Common myeloid progenitor, CD34-positive (primary cell): ENCODE measurements at regions not wholly inside any gene's neighbourhood (a gene's known extent, or its start where the extent isn't known, plus 50 kb on each side); places are given as distances from the start of the nearest gene placed in this dataset.

Experiments
- CTCF ChIA-PET: fragments of 350-600 bp; sonication (Branson Sonifier 250); formaldehyde crosslinking; loops from one replicate; lab custom pipeline; 2021; ENCODE audit warnings: antibody characterized with exemption; lab: Charles Lee
- POLR2A ChIA-PET: fragments of 350-600 bp; sonication (Branson Sonifier 250); formaldehyde crosslinking; loops from one replicate; lab custom pipeline; 2021; ENCODE audit warnings: antibody characterized with exemption; lab: Charles Lee
- DNase-seq, 3 donors: peaks; one replicate each; pipeline versions ENCODE4 v3.0.0 to v3.0.0-alpha.2; 2013
- H3K27ac ChIP-seq, 2 experiments: 1 replicate in 1 of 2; 2 replicates in 1 of 2; pipeline ENCODE4 v1.7.0; 2013; ENCODE audit warnings: inconsistent platforms in 2 of 2, low read length in 2 of 2, mild to moderate bottlenecking in 2 of 2, low read depth in 1 of 2, moderate library complexity in 1 of 2; ENCODE audit not compliant: severe bottlenecking in 2 of 2, insufficient read depth in 1 of 2, poor library complexity in 1 of 2
- H3K27me3 ChIP-seq, 5 experiments: replicated peaks in 2 of 5; 1 replicate in 3 of 5; 2 replicates in 2 of 5; pipeline versions ENCODE4 v1.6.1 to v1.7.0; 2013; ENCODE audit warnings: low read length in 4 of 5, mild to moderate bottlenecking in 2 of 5, moderate library complexity in 2 of 5, inconsistent platforms in 1 of 5; ENCODE audit not compliant: insufficient read depth in 5 of 5, control insufficient read depth in 4 of 5
- H3K36me3 ChIP-seq, 4 experiments: 1 replicate in 2 of 4; 2 replicates in 2 of 4; pipeline versions ENCODE4 v1.6.1 to v1.7.0; 2013; ENCODE audit warnings: low read length in 3 of 4, control low read depth in 1 of 4, mild to moderate bottlenecking in 1 of 4; ENCODE audit not compliant: control insufficient read depth in 4 of 4, insufficient read depth in 4 of 4
- H3K4me1 ChIP-seq, 4 experiments: 1 replicate in 3 of 4; 2 replicates in 1 of 4; pipeline versions ENCODE4 v1.6.1 to v1.7.1; 2013; ENCODE audit warnings: low read length in 3 of 4, mild to moderate bottlenecking in 3 of 4, control low read depth in 1 of 4, inconsistent platforms in 1 of 4, moderate library complexity in 1 of 4; ENCODE audit not compliant: control insufficient read depth in 4 of 4, insufficient read depth in 4 of 4; ENCODE audit errors: control extremely low read depth in 1 of 4
- H3K4me3 ChIP-seq, 7 experiments: 1 replicate in 4 of 7; 2 replicates in 3 of 7; pipeline versions ENCODE4 v1.5.1 to v1.7.0; 2013; ENCODE audit warnings: mild to moderate bottlenecking in 7 of 7, low read length in 6 of 7, moderate library complexity in 6 of 7, inconsistent platforms in 2 of 7, low read depth in 2 of 7, control low read depth in 1 of 7; ENCODE audit not compliant: insufficient read depth in 4 of 7, control insufficient read depth in 1 of 7; ENCODE audit errors: extremely low read depth in 1 of 7
- H3K9me3 ChIP-seq, 5 experiments: 1 replicate in 4 of 5; 2 replicates in 1 of 5; pipeline versions ENCODE4 v1.6.1 to v1.7.1; 2013; ENCODE audit warnings: low read length in 4 of 5, mild to moderate bottlenecking in 2 of 5, inconsistent platforms in 1 of 5, low read depth in 1 of 5, moderate library complexity in 1 of 5; ENCODE audit not compliant: control insufficient read depth in 4 of 5, insufficient read depth in 2 of 5; ENCODE audit errors: control extremely low read depth in 1 of 5
- WGBS: methylation state at CpG from one replicate; pipeline ENCODE4 v1.1.5; 2013; ENCODE audit not compliant: insufficient coverage; 5-methylcytosine and 5-hydroxymethylcytosine counted together

DNA sequence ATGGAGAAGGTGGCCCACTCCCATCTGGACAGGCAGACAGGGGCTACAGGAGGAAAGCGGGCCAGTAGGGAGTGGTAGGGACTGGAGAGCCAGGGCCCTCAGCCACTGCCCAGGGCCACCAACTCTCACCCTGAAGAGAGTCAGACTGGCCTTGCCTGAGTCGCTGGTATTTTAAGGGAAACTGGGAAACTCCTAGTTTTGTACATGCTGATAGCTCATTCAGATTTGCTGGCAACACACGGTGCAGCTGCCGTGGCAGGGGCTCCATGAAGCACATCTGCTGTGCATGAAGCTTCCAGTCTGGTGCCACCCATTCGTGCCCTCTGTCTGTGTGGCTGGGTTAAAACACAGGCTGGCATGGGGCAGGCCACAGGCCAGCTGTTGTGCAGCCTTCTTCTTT lies 137.3 kb upstream of the GLI2 start:
- Histone ChIP-seq H3K36me3 (no peaks in the 10 kb centered on the region), H3K27me3 (peaks cover 0 to 13% (median 1%) of the 10 kb centered on the region in 5 experiments), H3K27ac (no peak overlapping the region), H3K4me1 (no peaks in the 10 kb centered on the region), H3K4me3 (no peak overlapping the region), H3K9me3 (peaks cover 0 to 7% (median 0%) of the 10 kb centered on the region in 5 experiments)
- CTCF ChIA-PET: no interaction called here
- no peak for DNase-seq
- POLR2A ChIA-PET: no interaction called here
- WGBS: 98% methylated on average over 5 of the region's 5 CpGs

DNA sequence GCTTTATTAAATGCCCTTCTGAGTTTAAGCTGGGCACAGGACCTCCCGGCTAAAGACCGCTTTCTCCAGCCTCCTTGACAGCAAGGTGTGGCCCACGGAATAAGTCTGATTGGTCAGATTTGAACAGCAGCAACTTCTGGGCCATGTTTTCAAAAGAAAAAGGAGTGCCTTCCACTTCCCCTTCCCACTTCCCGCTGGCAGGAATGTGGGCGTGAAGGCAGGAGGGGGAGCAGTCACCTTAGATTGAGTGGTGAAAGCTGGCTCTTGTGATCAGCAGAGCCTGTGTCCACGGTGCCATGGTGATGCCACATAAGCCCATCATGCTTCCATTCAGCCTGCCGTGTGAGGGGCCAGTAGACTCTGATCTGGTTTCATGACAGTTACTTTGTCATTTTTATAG lies 136.6 kb upstream of the GLI2 start:
- ChIA-PET CTCF (no interaction called here), POLR2A (no interaction called here)
- WGBS: 95% methylated on average over 7 of the region's 7 CpGs
- H3K27ac ChIP-seq: no peak overlapping the region
- no peaks in the 10 kb centered on the region for H3K36me3 ChIP-seq
- no peaks in the 10 kb centered on the region for H3K4me1 ChIP-seq
- peaks cover 0 to 11% (median 0%) of the 10 kb centered on the region in 5 experiments for H3K27me3 ChIP-seq
- DNase-seq: no peak
- no peak overlapping the region for H3K4me3 ChIP-seq
- peaks cover 0 to 7% (median 0%) of the 10 kb centered on the region in 5 experiments for H3K9me3 ChIP-seq

DNA sequence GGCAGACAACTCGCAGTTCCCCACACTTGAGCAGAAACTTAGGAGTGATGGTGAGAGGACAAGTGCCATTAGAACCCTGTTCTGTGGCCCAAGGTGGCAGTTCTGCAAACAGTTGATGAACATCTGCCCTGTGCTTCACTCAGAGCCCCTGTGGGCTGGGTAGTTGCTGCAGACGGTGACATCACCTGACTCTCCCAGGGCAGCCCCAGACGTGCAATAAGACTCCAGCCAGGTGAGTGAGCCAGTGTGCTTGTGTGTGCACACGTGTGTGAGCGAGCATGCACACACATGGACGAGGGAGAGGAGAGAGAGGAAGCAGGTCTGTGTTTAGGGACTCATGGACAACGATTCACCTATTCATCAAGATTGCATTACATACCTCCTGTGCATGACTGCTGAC lies 136.0 kb upstream of the GLI2 start:
- no peaks in the 10 kb centered on the region for H3K4me1 ChIP-seq
- H3K27me3 ChIP-seq: peaks cover 0 to 8% (median 0%) of the 10 kb centered on the region in 5 experiments
- no peak overlapping the region for H3K27ac ChIP-seq
- ChIA-PET CTCF (no interaction called here), POLR2A (no interaction called here)
- peaks cover 0 to 7% (median 0%) of the 10 kb centered on the region in 5 experiments for H3K9me3 ChIP-seq
- no peak for DNase-seq
- H3K36me3 ChIP-seq: no peaks in the 10 kb centered on the region
- no peak overlapping the region for H3K4me3 ChIP-seq
- WGBS: 100% methylated on average over 5 of the region's 7 CpGs

DNA sequence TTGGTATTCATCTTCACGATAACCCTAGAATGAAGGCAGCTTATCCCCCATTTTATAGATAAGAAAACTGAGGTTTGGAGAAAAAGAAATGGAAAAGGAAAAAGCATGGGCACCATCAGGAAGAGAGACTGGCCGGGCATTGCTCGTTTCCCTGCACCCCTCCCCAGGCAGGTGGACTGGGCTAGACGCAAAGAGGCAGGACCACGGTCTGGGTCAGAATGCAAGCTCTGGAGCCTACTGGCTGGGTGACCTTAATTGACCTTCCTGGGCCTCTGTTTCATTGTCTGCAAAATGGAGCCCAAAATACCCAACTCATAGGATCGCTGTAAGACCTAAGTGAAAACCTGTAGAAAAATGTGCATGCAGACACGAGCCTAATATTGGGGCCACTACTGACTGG lies 135.3 kb upstream of the GLI2 start:
- peaks cover 0 to 7% (median 0%) of the 10 kb centered on the region in 5 experiments for H3K9me3 ChIP-seq
- DNase-seq: no peak
- H3K27me3 ChIP-seq: peaks cover 0 to 8% (median 0%) of the 10 kb centered on the region in 5 experiments
- WGBS: 95% methylated on average over 6 of the region's 7 CpGs
- ChIA-PET POLR2A (no interaction called here), CTCF (interaction anchor here (0.5 to 1.2 kb wide), 2 partner anchors 11 to 1847 kb away, joined by 3 read pairs; no protein-coding TSS in a partner anchor)
- H3K27ac ChIP-seq: no peak overlapping the region
- no peaks in the 10 kb centered on the region for H3K4me1 ChIP-seq
- H3K4me3 ChIP-seq: no peak overlapping the region
- H3K36me3 ChIP-seq: no peaks in the 10 kb centered on the region

DNA sequence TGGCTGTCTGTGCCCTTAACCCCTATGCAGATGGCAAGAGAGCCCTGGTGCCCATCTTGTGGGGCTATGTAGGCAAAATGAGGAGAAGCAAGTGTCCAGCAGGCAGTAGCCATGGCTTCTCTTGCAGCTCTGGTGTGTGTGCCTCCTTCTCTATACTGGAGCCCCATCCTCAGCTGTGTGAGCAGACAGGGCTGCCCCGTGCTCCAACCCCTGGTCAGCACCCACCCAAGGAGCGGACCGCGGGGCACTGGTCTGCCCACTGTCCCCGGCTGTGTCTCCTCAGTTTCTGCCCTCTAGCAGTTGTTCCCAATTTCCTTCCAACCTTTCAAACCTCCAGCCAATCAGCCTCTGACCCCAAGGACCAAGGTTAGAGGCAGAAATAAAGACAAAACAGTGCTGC lies 134.9 kb upstream of the GLI2 start:
- no peak for DNase-seq
- Histone ChIP-seq H3K9me3 (peaks cover 0 to 7% (median 0%) of the 10 kb centered on the region in 5 experiments), H3K36me3 (no peaks in the 10 kb centered on the region), H3K27ac (no peak overlapping the region), H3K4me1 (peaks cover 0 to 4% (median 1%) of the 10 kb centered on the region in 4 experiments), H3K27me3 (peaks cover 0 to 5% (median 0%) of the 10 kb centered on the region in 5 experiments), H3K4me3 (no peak overlapping the region)
- ChIA-PET CTCF (interaction anchor here (0.5 to 1.2 kb wide), 2 partner anchors 11 to 1848 kb away, joined by 3 read pairs; no protein-coding TSS in a partner anchor), POLR2A (no interaction called here)
- WGBS: 93% methylated on average over 2 of the region's 5 CpGs

DNA sequence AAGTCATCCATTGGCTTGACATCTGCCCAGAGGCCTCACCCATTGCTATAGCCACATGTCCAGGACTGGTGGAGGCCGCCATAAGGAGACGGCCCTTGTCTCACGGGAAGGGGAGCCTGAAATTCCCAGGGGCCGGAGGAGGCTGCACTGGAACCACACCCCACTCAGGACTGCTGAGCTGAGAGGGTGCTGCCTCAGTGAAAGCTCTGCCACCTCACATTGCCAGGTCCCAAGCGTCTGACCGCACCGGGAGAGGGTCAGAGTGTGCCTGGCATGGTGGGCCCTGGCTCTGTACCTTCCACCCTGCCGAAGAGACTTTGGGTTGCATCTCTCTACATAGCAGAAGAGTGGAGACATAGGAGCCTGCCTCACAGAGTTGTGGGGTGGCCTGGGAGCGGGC lies 134.1 kb upstream of the GLI2 start:
- Histone ChIP-seq H3K36me3 (no peaks in the 10 kb centered on the region), H3K27me3 (peaks cover 0 to 5% (median 0%) of the 10 kb centered on the region in 5 experiments), H3K4me1 (peaks cover 0 to 10% (median 6%) of the 10 kb centered on the region in 4 experiments), H3K4me3 (no peak overlapping the region), H3K27ac (no peak overlapping the region), H3K9me3 (peaks cover 0 to 7% (median 0%) of the 10 kb centered on the region in 5 experiments)
- DNase-seq: no peak
- POLR2A ChIA-PET: no interaction called here
- WGBS: 100% methylated on average over 9 of the region's 9 CpGs
- CTCF ChIA-PET: interaction anchor here (1.2 kb wide), 1 partner anchor 10 kb away, joined by 3 read pairs; no protein-coding TSS in a partner anchor

DNA sequence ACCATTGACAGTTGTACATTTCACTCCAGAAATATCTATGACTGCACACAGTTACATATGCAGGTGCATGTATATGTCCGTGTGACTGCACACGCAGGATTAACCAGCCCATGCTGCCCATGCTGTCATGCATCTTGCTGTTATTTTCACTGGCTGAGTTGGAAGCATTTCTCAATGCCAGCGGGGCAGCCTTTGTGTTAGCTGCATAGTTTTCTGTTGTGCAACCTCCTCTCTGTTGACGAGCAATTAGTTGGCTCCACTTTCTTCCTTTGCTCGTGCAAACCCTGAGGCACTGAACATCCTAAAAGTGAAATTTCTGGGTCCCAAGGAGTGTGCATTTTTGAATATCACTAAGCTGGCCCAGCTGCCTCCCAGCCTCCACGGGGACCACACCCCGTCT lies 133.4 kb upstream of the GLI2 start:
- 96% methylated on average over 7 of the region's 7 CpGs for WGBS
- ChIA-PET POLR2A (no interaction called here), CTCF (interaction anchor here (1.0 to 1.4 kb wide), 2 partner anchors 11 to 19 kb away, joined by 3 read pairs; no protein-coding TSS in a partner anchor)
- peaks cover 0 to 5% (median 0%) of the 10 kb centered on the region in 5 experiments for H3K27me3 ChIP-seq
- H3K4me1 ChIP-seq: peaks cover 0 to 10% (median 6%) of the 10 kb centered on the region in 4 experiments
- H3K36me3 ChIP-seq: no peaks in the 10 kb centered on the region
- H3K27ac ChIP-seq: no peak overlapping the region
- H3K4me3 ChIP-seq: no peak overlapping the region
- DNase-seq: no peak
- peaks cover 0 to 7% (median 0%) of the 10 kb centered on the region in 5 experiments for H3K9me3 ChIP-seq
